SU-DHL-6 (cell line): ENCODE measurements at regions not wholly inside any gene's neighbourhood (a gene's known extent, or its start where the extent isn't known, plus 50 kb on each side); places are given as distances from the start of the nearest gene placed in this dataset.

ENCODE experiments used
- EZH2phosphoT487 ChIP-seq: fragments of 200-600 bp; sonication (generic), shearing (Covaris generic); conservative IDR thresholded peaks from 2 replicates; pipeline ENCODE4 v1.6.1; 2018; ENCODE audit warnings: mild to moderate bottlenecking, antibody characterized with exemption, low read length, moderate library complexity, mixed read lengths
- TF ChIP-seq, protein P1 (sequence below): fragments of 200-600 bp; sonication (generic); IDR thresholded peaks from one replicate; pipeline ENCODE4 v1.5.1; 2017; ENCODE audit warnings: antibody characterized with exemption, mild to moderate bottlenecking, low read length, moderate library complexity; ENCODE audit not compliant: insufficient read depth, poor library complexity, severe bottlenecking

DNA sequence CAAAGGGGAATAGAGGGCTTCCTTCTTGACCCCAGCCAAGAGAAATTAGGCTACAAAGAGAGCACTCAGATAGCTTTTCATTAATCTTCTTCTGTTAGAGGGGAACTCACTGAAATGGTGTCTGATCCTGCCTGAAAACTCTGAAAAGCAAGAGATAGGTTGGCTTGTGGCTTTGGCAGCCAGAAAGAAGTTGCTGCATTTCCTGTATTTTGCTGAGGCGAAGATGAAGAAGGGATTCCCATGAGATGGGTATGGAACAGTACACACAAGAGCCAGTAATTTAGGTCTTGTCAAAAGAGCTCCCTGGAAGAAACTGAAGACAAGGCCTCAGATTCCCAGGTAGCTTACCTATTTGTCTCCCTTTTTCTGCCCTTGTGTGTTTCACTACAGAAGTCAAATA is 120.9 kb upstream of the TARS1 start:
- TF ChIP-seq, protein P1, sequence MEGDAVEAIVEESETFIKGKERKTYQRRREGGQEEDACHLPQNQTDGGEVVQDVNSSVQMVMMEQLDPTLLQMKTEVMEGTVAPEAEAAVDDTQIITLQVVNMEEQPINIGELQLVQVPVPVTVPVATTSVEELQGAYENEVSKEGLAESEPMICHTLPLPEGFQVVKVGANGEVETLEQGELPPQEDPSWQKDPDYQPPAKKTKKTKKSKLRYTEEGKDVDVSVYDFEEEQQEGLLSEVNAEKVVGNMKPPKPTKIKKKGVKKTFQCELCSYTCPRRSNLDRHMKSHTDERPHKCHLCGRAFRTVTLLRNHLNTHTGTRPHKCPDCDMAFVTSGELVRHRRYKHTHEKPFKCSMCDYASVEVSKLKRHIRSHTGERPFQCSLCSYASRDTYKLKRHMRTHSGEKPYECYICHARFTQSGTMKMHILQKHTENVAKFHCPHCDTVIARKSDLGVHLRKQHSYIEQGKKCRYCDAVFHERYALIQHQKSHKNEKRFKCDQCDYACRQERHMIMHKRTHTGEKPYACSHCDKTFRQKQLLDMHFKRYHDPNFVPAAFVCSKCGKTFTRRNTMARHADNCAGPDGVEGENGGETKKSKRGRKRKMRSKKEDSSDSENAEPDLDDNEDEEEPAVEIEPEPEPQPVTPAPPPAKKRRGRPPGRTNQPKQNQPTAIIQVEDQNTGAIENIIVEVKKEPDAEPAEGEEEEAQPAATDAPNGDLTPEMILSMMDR, result no peak
- TF ChIP-seq EZH2phosphoT487, result no peak
